OCI-LY3 (cell line): ENCODE measurements at regions not wholly inside any gene's neighbourhood (a gene's known extent, or its start where the extent isn't known, plus 50 kb on each side); places are given as distances from the start of the nearest gene placed in this dataset.

Experiments
- H2AFZ ChIP-seq: fragments of 200-600, 300-600 bp; shearing (Covaris generic); 2 replicates; pipeline ENCODE4 v1.6.0; 2014; ENCODE audit warnings: antibody characterized with exemption, low read depth, low read length
- H3K27ac ChIP-seq: fragments of 200-600, 300-600 bp; sonication (generic); 2 replicates; pipeline ENCODE4 v1.5.1; 2014; ENCODE audit warnings: mild to moderate bottlenecking, low read length, moderate library complexity, mixed read lengths
- H3K27me3 ChIP-seq: fragments of 200-600, 300-600 bp; sonication (generic); 2 replicates; pipeline ENCODE4 v1.6.1; 2014; ENCODE audit warnings: low read depth, low read length, mixed read lengths
- H3K36me3 ChIP-seq: fragments of 200-600, 300-600 bp; sonication (generic); replicated peaks from 2 replicates; pipeline ENCODE3; 2014; ENCODE audit warnings: low read depth, low read length, mixed read lengths
- H3K4me1 ChIP-seq: fragments of 300-600, 200-600 bp; sonication (generic); 2 replicates; pipeline ENCODE4 v1.6.1; 2014; ENCODE audit warnings: low read length, mixed read lengths
- H3K4me2 ChIP-seq: fragments of 200-600, 300-600 bp; sonication (generic); 2 replicates; pipeline ENCODE4 v1.6.1; 2014; ENCODE audit warnings: low read length, mixed read lengths
- H3K4me3 ChIP-seq: fragments of 300-600, 200-600 bp; sonication (generic); 2 replicates; pipeline ENCODE4 v1.5.1; 2014; ENCODE audit warnings: antibody characterized with exemption, mild to moderate bottlenecking, low read length, moderate library complexity
- H3K79me2 ChIP-seq: fragments of 300-600, 200-600 bp; shearing (Covaris generic); 2 replicates; pipeline ENCODE4 v1.6.1; 2014; ENCODE audit warnings: mild to moderate bottlenecking, low read length, mixed read lengths
- H3K9ac ChIP-seq: fragments of 300-600, 200-600 bp; shearing (Covaris generic); 2 replicates; pipeline ENCODE4 v1.6.0; 2014; ENCODE audit warnings: mild to moderate bottlenecking, low read length, moderate library complexity
- H3K9me3 ChIP-seq: fragments of 200-600, 300-600 bp; shearing (Covaris generic); 2 replicates; pipeline ENCODE4 v1.6.1; 2014; ENCODE audit warnings: low read length, mixed read lengths; ENCODE audit not compliant: insufficient read depth
- H4K20me1 ChIP-seq: fragments of 200-600, 300-600 bp; sonication (generic); 2 replicates; pipeline ENCODE4 v1.6.1; 2016; ENCODE audit warnings: low read length, mixed read lengths; ENCODE audit not compliant: insufficient read depth
- CTCF ChIP-seq: fragments of 200-600, 300-600 bp; sonication (generic); IDR thresholded peaks from 2 replicates; pipeline ENCODE4 v1.5.1; 2014; ENCODE audit warnings: antibody characterized with exemption, low read length, low read depth
- EZH2phosphoT487 ChIP-seq: fragments of 200-600 bp; shearing (Covaris generic); IDR thresholded peaks from 2 replicates; pipeline ENCODE4 v1.6.1; 2018; ENCODE audit warnings: antibody characterized with exemption, mixed run types, low read depth

GRCh38 chr1:47669081-47669585 lies 231.3 kb downstream of the FOXD2 start:
- no peak overlapping the region for H2AFZ ChIP-seq
- H3K27me3 ChIP-seq = no peaks in the 10 kb centered on the region
- no peaks in the 10 kb centered on the region for H4K20me1 ChIP-seq
- H3K9ac ChIP-seq = no peak overlapping the region
- no peak overlapping the region for H3K27ac ChIP-seq
- TF ChIP-seq EZH2phosphoT487 (no peak), CTCF (no peak)
- H3K36me3 ChIP-seq = no peaks in the 10 kb centered on the region
- no peaks in the 10 kb centered on the region for H3K79me2 ChIP-seq
- no peak overlapping the region for H3K4me3 ChIP-seq
- H3K4me2 ChIP-seq = no peak overlapping the region
- no peaks in the 10 kb centered on the region for H3K9me3 ChIP-seq
- H3K4me1 ChIP-seq = no peaks in the 10 kb centered on the region

GRCh38 chr1:47672622-47673021 lies 234.8 kb downstream of the FOXD2 start:
- no peaks in the 10 kb centered on the region for H3K79me2 ChIP-seq
- H3K9ac ChIP-seq = no peak overlapping the region
- H3K27me3 ChIP-seq = no peaks in the 10 kb centered on the region
- TF ChIP-seq CTCF (no peak), EZH2phosphoT487 (no peak)
- no peak overlapping the region for H3K4me3 ChIP-seq
- H3K36me3 ChIP-seq = no peaks in the 10 kb centered on the region
- no peaks in the 10 kb centered on the region for H3K4me1 ChIP-seq
- H3K9me3 ChIP-seq = no peaks in the 10 kb centered on the region
- H3K4me2 ChIP-seq = no peak overlapping the region
- no peak overlapping the region for H3K27ac ChIP-seq
- H2AFZ ChIP-seq = no peak overlapping the region
- no peaks in the 10 kb centered on the region for H4K20me1 ChIP-seq

GRCh38 chr1:47674189-47674588 lies 236.3 kb downstream of the FOXD2 start:
- Histone ChIP-seq H2AFZ (no peak overlapping the region), H3K27me3 (no peaks in the 10 kb centered on the region)
- TF ChIP-seq CTCF = no peak
- no peak for TF ChIP-seq EZH2phosphoT487

GRCh38 chr1:47675047-47675675 lies 237.3 kb downstream of the FOXD2 start:
- TF ChIP-seq CTCF = no peak
- TF ChIP-seq EZH2phosphoT487 = no peak
- H3K27me3 ChIP-seq = no peaks in the 10 kb centered on the region
- H3K27ac ChIP-seq = no peak overlapping the region
- H3K9me3 ChIP-seq = no peaks in the 10 kb centered on the region
- H4K20me1 ChIP-seq = no peaks in the 10 kb centered on the region
- H3K9ac ChIP-seq = no peak overlapping the region
- no peaks in the 10 kb centered on the region for H3K4me1 ChIP-seq
- no peaks in the 10 kb centered on the region for H3K36me3 ChIP-seq
- no peak overlapping the region for H3K4me3 ChIP-seq
- no peaks in the 10 kb centered on the region for H3K79me2 ChIP-seq
- H3K4me2 ChIP-seq = no peak overlapping the region
- H2AFZ ChIP-seq = no peak overlapping the region

More at GRCh38 chr1:47674189-47674588, 236.3 kb downstream of the FOXD2 start:
- Histone ChIP-seq H3K4me1 (no peaks in the 10 kb centered on the region), H3K27ac (no peak overlapping the region), H3K36me3 (no peaks in the 10 kb centered on the region), H3K4me2 (no peak overlapping the region), H3K79me2 (no peaks in the 10 kb centered on the region), H3K9me3 (no peaks in the 10 kb centered on the region), H4K20me1 (no peaks in the 10 kb centered on the region), H3K4me3 (no peak overlapping the region), H3K9ac (no peak overlapping the region)
